ENCODE measurements at regions not wholly inside any gene's neighbourhood (a gene's known extent, or its start where the extent isn't known, plus 50 kb on each side); places are given as distances from the start of the nearest gene placed in this dataset.

DNA sequence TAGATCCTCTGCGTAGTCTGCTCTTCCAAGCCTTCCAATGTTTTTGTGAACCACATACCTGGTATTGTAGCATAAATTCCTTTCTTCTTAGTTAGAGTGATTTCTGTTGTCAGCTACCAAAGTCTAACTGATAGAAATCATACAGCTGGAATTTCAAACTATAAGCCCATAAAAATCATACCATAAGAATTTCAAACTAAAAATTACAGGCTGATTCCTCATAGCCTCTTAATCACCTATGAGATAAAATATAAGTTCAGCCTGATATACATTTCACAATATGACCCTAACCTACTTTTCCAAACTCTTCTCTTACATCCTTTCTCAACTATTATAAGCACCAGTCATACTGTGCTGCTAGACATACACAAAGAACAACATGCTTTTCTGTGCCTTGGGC is 64.8 kb downstream of the PTHLH start:
- TF ChIP-seq, protein P1, sequence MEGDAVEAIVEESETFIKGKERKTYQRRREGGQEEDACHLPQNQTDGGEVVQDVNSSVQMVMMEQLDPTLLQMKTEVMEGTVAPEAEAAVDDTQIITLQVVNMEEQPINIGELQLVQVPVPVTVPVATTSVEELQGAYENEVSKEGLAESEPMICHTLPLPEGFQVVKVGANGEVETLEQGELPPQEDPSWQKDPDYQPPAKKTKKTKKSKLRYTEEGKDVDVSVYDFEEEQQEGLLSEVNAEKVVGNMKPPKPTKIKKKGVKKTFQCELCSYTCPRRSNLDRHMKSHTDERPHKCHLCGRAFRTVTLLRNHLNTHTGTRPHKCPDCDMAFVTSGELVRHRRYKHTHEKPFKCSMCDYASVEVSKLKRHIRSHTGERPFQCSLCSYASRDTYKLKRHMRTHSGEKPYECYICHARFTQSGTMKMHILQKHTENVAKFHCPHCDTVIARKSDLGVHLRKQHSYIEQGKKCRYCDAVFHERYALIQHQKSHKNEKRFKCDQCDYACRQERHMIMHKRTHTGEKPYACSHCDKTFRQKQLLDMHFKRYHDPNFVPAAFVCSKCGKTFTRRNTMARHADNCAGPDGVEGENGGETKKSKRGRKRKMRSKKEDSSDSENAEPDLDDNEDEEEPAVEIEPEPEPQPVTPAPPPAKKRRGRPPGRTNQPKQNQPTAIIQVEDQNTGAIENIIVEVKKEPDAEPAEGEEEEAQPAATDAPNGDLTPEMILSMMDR (IDR thresholded peaks at IDR 0.05; ENCODE audit: control extremely low read depth, extremely low read depth) = no peak
- ATAC-seq (ENCODE audit: insufficient read depth, low FRiP score) (no peak), DNase-seq (no peak)
- Histone ChIP-seq H3K4me1 (ENCODE audit: control insufficient read depth in 5 of 5, insufficient read depth in 5 of 5, low read length in 5 of 5) (no peaks in the 10 kb centered on the region), H3K9ac (ENCODE audit: insufficient read depth in 1 of 2, low read length in 2 of 2) (no peak overlapping the region), H3K27me3 (ENCODE audit: control insufficient read depth in 3 of 3, insufficient read depth in 3 of 3, low read length in 2 of 3) (no peaks in the 10 kb centered on the region), H3K4me3 (no peak overlapping the region), H3K36me3 (ENCODE audit: control insufficient read depth in 4 of 4, insufficient read depth in 4 of 4, low read length in 4 of 4) (no peaks in the 10 kb centered on the region), H3K27ac (ENCODE audit: low read depth in 1 of 2, low read length in 1 of 2) (no peak overlapping the region), H3K9me3 (ENCODE audit: control insufficient read depth in 4 of 4, insufficient read depth in 3 of 4, low read length in 3 of 4) (no peaks in the 10 kb centered on the region)
- 96 to 100% methylated on average over 1 of the region's 1 CpG for WGBS, 2 donors

DNA sequence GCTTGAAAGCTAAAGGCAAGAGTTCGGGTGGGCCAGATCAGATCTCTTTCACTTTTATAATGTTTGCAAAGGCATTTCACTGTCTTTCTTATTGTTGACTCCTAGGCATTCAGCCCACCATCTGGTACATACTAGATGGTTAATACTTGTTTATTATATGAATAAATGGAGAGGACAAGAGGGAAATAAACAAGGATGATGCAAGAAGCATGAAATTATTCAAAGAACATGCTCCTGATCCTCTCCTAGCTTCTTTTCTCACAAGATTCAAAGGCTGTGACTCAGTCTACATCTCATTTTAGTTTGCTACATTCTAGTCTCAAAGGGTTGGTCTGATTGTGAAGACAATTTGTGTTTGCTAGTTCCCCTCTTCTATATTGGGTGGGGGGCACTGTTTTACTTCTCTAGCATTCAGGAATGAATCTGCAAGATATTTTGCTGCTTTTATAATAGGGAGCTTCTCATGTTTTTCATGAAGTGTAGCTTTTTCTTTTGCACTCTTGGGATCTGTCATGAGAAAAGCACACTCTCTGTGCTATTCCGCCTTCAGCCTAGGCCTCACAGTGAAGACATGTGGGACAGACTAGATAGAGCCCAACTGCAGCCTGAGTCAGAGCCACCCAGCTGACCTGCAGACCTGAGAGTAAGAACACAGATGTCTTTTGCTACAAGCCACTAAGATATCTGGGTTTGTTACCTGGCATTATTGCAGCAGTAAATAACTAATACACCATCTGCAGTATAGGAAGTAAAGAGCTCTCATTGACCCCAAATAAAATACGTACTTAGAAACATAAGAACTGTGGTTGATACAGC is 65.7 kb downstream of the PTHLH start:
- no peak overlapping the region for H3K27ac ChIP-seq (ENCODE audit: low read depth in 1 of 2, low read length in 1 of 2)
- no peak for DNase-seq

DNA sequence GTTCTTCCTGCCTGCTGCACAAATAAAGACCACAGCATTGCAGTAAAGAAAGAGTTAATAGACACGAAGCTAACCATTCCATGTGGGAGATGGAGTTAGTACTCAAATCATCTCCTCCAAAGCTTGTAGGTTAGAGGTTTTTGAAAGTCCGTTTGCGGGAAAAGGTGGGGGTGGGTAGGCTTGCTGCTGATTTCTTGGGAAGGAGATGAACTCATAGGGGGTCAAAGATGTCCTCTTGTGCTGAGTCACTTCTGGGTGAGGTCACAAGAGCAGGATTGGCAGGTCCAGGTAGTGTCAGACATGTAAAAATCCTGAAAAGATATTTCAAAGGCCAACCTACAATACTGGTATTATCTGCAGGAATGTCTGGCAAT is 66.4 kb downstream of the PTHLH start:
- no peak for DNase-seq
- H3K36me3 ChIP-seq (ENCODE audit: control insufficient read depth in 4 of 4, insufficient read depth in 4 of 4, low read length in 4 of 4) = no peaks in the 10 kb centered on the region
- TF ChIP-seq, protein P1 (IDR thresholded peaks at IDR 0.05; ENCODE audit: control extremely low read depth, extremely low read depth) = no peak
- no peaks in the 10 kb centered on the region for H3K9me3 ChIP-seq (ENCODE audit: control insufficient read depth in 4 of 4, insufficient read depth in 3 of 4, low read length in 3 of 4)
- no peak overlapping the region for H3K4me3 ChIP-seq
- ATAC-seq (ENCODE audit: insufficient read depth, low FRiP score) = no peak
- H3K27me3 ChIP-seq (ENCODE audit: control insufficient read depth in 3 of 3, insufficient read depth in 3 of 3, low read length in 2 of 3) = no peaks in the 10 kb centered on the region
- no peak overlapping the region for H3K27ac ChIP-seq (ENCODE audit: low read depth in 1 of 2, low read length in 1 of 2)
- 91 to 95% methylated on average over 3 of the region's 3 CpGs for WGBS, 2 donors
- no peak overlapping the region for H3K9ac ChIP-seq (ENCODE audit: insufficient read depth in 1 of 2, low read length in 2 of 2)
- no peaks in the 10 kb centered on the region for H3K4me1 ChIP-seq (ENCODE audit: control insufficient read depth in 5 of 5, insufficient read depth in 5 of 5, low read length in 5 of 5)

More for the DNA sequence above, 65.7 kb downstream of the PTHLH start:
- ATAC-seq (ENCODE audit: insufficient read depth, low FRiP score) = no peak
- no peak overlapping the region for H3K4me3 ChIP-seq
- H3K4me1 ChIP-seq (ENCODE audit: control insufficient read depth in 5 of 5, insufficient read depth in 5 of 5, low read length in 5 of 5) = no peaks in the 10 kb centered on the region
- no peaks in the 10 kb centered on the region for H3K9me3 ChIP-seq (ENCODE audit: control insufficient read depth in 4 of 4, insufficient read depth in 3 of 4, low read length in 3 of 4)
- H3K27me3 ChIP-seq (ENCODE audit: control insufficient read depth in 3 of 3, insufficient read depth in 3 of 3, low read length in 2 of 3) = no peaks in the 10 kb centered on the region
- H3K9ac ChIP-seq (ENCODE audit: insufficient read depth in 1 of 2, low read length in 2 of 2) = no peak overlapping the region
- TF ChIP-seq, protein P1 (IDR thresholded peaks at IDR 0.05; ENCODE audit: control extremely low read depth, extremely low read depth) = no peak
- no peaks in the 10 kb centered on the region for H3K36me3 ChIP-seq (ENCODE audit: control insufficient read depth in 4 of 4, insufficient read depth in 4 of 4, low read length in 4 of 4)
- 90 to 96% methylated on average over 3 of the region's 3 CpGs for WGBS, 2 donors
